Keratinocyte (primary cell): ENCODE measurements at regions not wholly inside any gene's neighbourhood (a gene's known extent, or its start where the extent isn't known, plus 50 kb on each side); places are given as distances from the start of the nearest gene placed in this dataset.

Experiments
- DNase-seq: peaks from one replicate; pipeline ENCODE4 v3.0.0-alpha.2; 2011; ENCODE audit warnings: low read depth, missing footprints, low spot score
- FAIRE-seq: peaks from 2 replicates; lab custom pipeline; 2011; peaks lifted over from hg19 to GRCh38; lab: Jason Lieb, UNC
- H2AFZ ChIP-seq: 2 replicates; pipeline ENCODE4 v1.6.0; 2012; ENCODE audit warnings: low read length, control low read depth, inconsistent platforms; ENCODE audit not compliant: control insufficient read depth
- H3K27ac ChIP-seq: 2 replicates; pipeline ENCODE4 v1.5.1; 2011; ENCODE audit warnings: low read length; ENCODE audit not compliant: control insufficient read depth, insufficient read depth
- H3K27me3 ChIP-seq: 3 replicates; pipeline ENCODE4 v1.6.0; 2011; ENCODE audit warnings: low read length; ENCODE audit not compliant: control insufficient read depth, insufficient read depth; ENCODE audit errors: extremely low read depth
- H3K36me3 ChIP-seq, 2 experiments: 2 replicates in 1 of 2; 3 replicates in 1 of 2; pipeline ENCODE4 v1.5.1; 2011; ENCODE audit warnings: low read length in 2 of 2, mild to moderate bottlenecking in 1 of 2; ENCODE audit not compliant: control insufficient read depth in 2 of 2, insufficient read depth in 2 of 2; ENCODE audit errors: extremely low read depth in 1 of 2
- H3K4me1 ChIP-seq: 3 replicates; pipeline ENCODE4 v1.5.1; 2011; ENCODE audit warnings: low read length; ENCODE audit not compliant: control insufficient read depth, insufficient read depth; ENCODE audit errors: extremely low read depth
- H3K4me2 ChIP-seq: 3 replicates; pipeline ENCODE4 v1.6.0; 2011; ENCODE audit warnings: low read depth, low read length; ENCODE audit not compliant: control insufficient read depth, insufficient read depth; ENCODE audit errors: extremely low read depth
- H3K4me3 ChIP-seq, 3 experiments: fragments of 200-600 bp in 1 of 3; sonication (generic) in 1 of 3; 2 replicates in 2 of 3; 3 replicates in 1 of 3; pipeline ENCODE4 v1.5.1; 2011 to 2016; ENCODE audit warnings: low read length in 3 of 3, mild to moderate bottlenecking in 3 of 3, control low read depth in 2 of 3, inconsistent platforms in 1 of 3, low read depth in 1 of 3, mixed read lengths in 1 of 3, mixed run types in 1 of 3, moderate library complexity in 1 of 3; ENCODE audit not compliant: control insufficient read depth in 2 of 3, insufficient read depth in 2 of 3; ENCODE audit errors: extremely low read depth in 1 of 3
- H3K79me2 ChIP-seq: 2 replicates; pipeline ENCODE4 v1.6.0; 2012; ENCODE audit warnings: low read length; ENCODE audit not compliant: control insufficient read depth, insufficient read depth
- H3K9ac ChIP-seq: 3 replicates; pipeline ENCODE4 v1.6.0; 2011; ENCODE audit warnings: low read length; ENCODE audit not compliant: control insufficient read depth, insufficient read depth; ENCODE audit errors: extremely low read depth
- H3K9me1 ChIP-seq: 3 replicates; pipeline ENCODE4 v1.6.0; 2011; ENCODE audit warnings: low read length; ENCODE audit not compliant: control insufficient read depth, insufficient read depth; ENCODE audit errors: extremely low read depth
- H3K9me3 ChIP-seq: 2 replicates; pipeline ENCODE4 v1.5.1; 2012; ENCODE audit warnings: low read depth, low read length; ENCODE audit not compliant: control insufficient read depth
- H4K20me1 ChIP-seq: 3 replicates; pipeline ENCODE4 v1.6.0; 2011; ENCODE audit warnings: low read length; ENCODE audit not compliant: control insufficient read depth, insufficient read depth; ENCODE audit errors: extremely low read depth
- CTCF ChIP-seq, 3 experiments: IDR thresholded peaks in 1 of 3; conservative IDR thresholded peaks in 1 of 3; optimal IDR thresholded peaks in 1 of 3; 2 replicates in 2 of 3; 3 replicates in 1 of 3; pipeline versions ENCODE3 to v1.5.1; 2011; ENCODE audit warnings: low read length in 3 of 3, mild to moderate bottlenecking in 3 of 3, moderate library complexity in 2 of 3, control low read depth in 1 of 3, inconsistent platforms in 1 of 3; ENCODE audit not compliant: insufficient read depth in 2 of 3; ENCODE audit errors: extremely low read depth in 1 of 3
- EZH2 ChIP-seq: IDR thresholded peaks from one replicate; pipeline ENCODE4 v1.6.1; 2012; ENCODE audit warnings: inconsistent platforms, mild to moderate bottlenecking, low read length, moderate library complexity
- dilution Hi-C: fragments of 300-500 bp; cut with MboI; formaldehyde crosslinking; loops from one replicate; pipeline ENCODE4 v1.7.0; 2020; ENCODE audit warnings: low sequenced_read_pairs; ENCODE audit not compliant: extremely low pct_ligation_motif_present

- H3K9me3 ChIP-seq, result no peaks in the 10 kb centered on the region
- no peaks in the 10 kb centered on the region for H4K20me1 ChIP-seq
- no peaks in the 10 kb centered on the region for H3K79me2 ChIP-seq
- FAIRE-seq (no peak), DNase-seq (no peak)
- H3K9me1 ChIP-seq, result no peaks in the 10 kb centered on the region
- H3K4me3 ChIP-seq, result no peak overlapping the region
- no peak overlapping the region for H3K9ac ChIP-seq
- no peak overlapping the region for H3K4me2 ChIP-seq
- no peaks in the 10 kb centered on the region for H3K4me1 ChIP-seq
- dilution Hi-C loops, result no loop called here
- H2AFZ ChIP-seq, result no peak overlapping the region
- TF ChIP-seq EZH2 (no peak), CTCF (optimal IDR thresholded peaks at IDR 0.05 in 1 of 3, IDR thresholded peaks at IDR 0.05 in 1 of 3, conservative IDR thresholded peaks at IDR 0.05 in 1 of 3; ENCODE audit: extremely low read depth in 1 of 3, insufficient read depth in 2 of 3, low read length in 3 of 3) (no peak)
- H3K27ac ChIP-seq, result no peak overlapping the region
- no peaks in the 10 kb centered on the region for H3K36me3 ChIP-seq
- H3K27me3 ChIP-seq, result no peaks in the 10 kb centered on the region
These were observed 412.6 kb upstream of the CTNND2 start for GRCh38 chr5:12316812-12317211.

- Histone ChIP-seq H3K9me3 (no peaks in the 10 kb centered on the region), H3K36me3 (no peaks in the 10 kb centered on the region), H3K27me3 (no peaks in the 10 kb centered on the region), H3K79me2 (no peaks in the 10 kb centered on the region), H3K9ac (no peak overlapping the region), H3K4me1 (no peaks in the 10 kb centered on the region), H2AFZ (no peak overlapping the region), H3K4me3 (no peak overlapping the region), H3K27ac (no peak overlapping the region), H4K20me1 (no peaks in the 10 kb centered on the region), H3K9me1 (no peaks in the 10 kb centered on the region), H3K4me2 (no peak overlapping the region)
- DNase-seq, result no peak
- no peak for TF ChIP-seq EZH2
- no peak for TF ChIP-seq CTCF (optimal IDR thresholded peaks at IDR 0.05 in 1 of 3, IDR thresholded peaks at IDR 0.05 in 1 of 3, conservative IDR thresholded peaks at IDR 0.05 in 1 of 3; ENCODE audit: extremely low read depth in 1 of 3, insufficient read depth in 2 of 3, low read length in 3 of 3)
- no peak for FAIRE-seq
- dilution Hi-C loops, result no loop called here
These were observed 411.2 kb upstream of the CTNND2 start for GRCh38 chr5:12315461-12315860.
